Tibial nerve (tissue), 4 donors: ENCODE measurements at regions not wholly inside any gene's neighbourhood (a gene's known extent, or its start where the extent isn't known, plus 50 kb on each side); places are given as distances from the start of the nearest gene placed in this dataset.
"Not testable (repeated sequence)": the region's sequence is repeated elsewhere in the genome, so short reads cannot be mapped to it uniquely, and the experiment has no call there.

Experiments
- DNase-seq, 2 donors: peaks; one replicate each; pipeline ENCODE4 v3.0.0-alpha.2; 2019; ENCODE audit warnings: low spot score in 2 of 2
- H3K27ac ChIP-seq, 4 donors: fragments of 200-600 bp; sonication (generic) in 3 of 4; one replicate each; pipeline ENCODE4 v1.5.1; 2017 to 2019; ENCODE audit warnings: mild to moderate bottlenecking in 1 of 4
- H3K27me3 ChIP-seq, 2 donors: fragments of 200-600 bp; sonication (generic) in 1 of 2; one replicate each; pipeline versions ENCODE4 v1.5.1 to v1.6.0; 2017 to 2019
- H3K36me3 ChIP-seq, 3 donors: fragments of 200-600 bp; sonication (generic); one replicate each; pipeline ENCODE4 v1.5.1; 2018 to 2019
- H3K4me1 ChIP-seq, 4 donors: fragments of 200-600 bp; sonication (generic) in 3 of 4; one replicate each; pipeline ENCODE4 v1.5.1; 2017 to 2019
- H3K4me3 ChIP-seq, 4 donors: fragments of 200-600 bp; sonication (generic) in 3 of 4; one replicate each; pipeline ENCODE4 v1.5.1; 2017 to 2019; ENCODE audit warnings: mild to moderate bottlenecking in 1 of 4, moderate library complexity in 1 of 4
- H3K9me3 ChIP-seq, 4 donors: fragments of 200-600 bp; sonication (generic) in 3 of 4; one replicate each; pipeline ENCODE4 v1.5.1; 2017 to 2019
- EP300 ChIP-seq, 2 donors: sonication (generic); formaldehyde crosslinking; IDR thresholded peaks; one replicate each; pipeline ENCODE4 v1.6.1; 2017; ENCODE audit warnings: antibody characterized with exemption in 2 of 2, mild to moderate bottlenecking in 1 of 2
- POLR2A ChIP-seq, 2 donors: fragments of 450-650 bp; IDR thresholded peaks; one replicate each; pipeline ENCODE4 v1.6.1; 2017; ENCODE audit warnings: antibody characterized with exemption in 2 of 2, mild to moderate bottlenecking in 2 of 2, moderate library complexity in 2 of 2
- WGBS, 2 donors: methylation state at CpG; one replicate each; pipeline ENCODE4 v1.1.5; 2018; 5-methylcytosine and 5-hydroxymethylcytosine counted together
- TF ChIP-seq, protein P1 (sequence below), 5 experiments: fragments of 200-600 bp in 3 of 5; fragments of 450-650 bp in 2 of 5; sonication (generic) in 3 of 5; IDR thresholded peaks; one replicate each; pipeline ENCODE4 v1.5.1; 2016 to 2019; ENCODE audit warnings: antibody characterized with exemption in 5 of 5, mild to moderate bottlenecking in 3 of 5, moderate library complexity in 2 of 5

GRCh38 chr17:72385475-72385874, 264.7 kb downstream of the SOX9 start:
- Histone ChIP-seq H3K4me3 (no peak overlapping the region), H3K36me3 (no peaks in the 10 kb centered on the region), H3K4me1 (peaks cover 0 to 20% (median 0%) of the 10 kb centered on the region in 4 donors), H3K9me3 (no peaks in the 10 kb centered on the region), H3K27ac (no peak overlapping the region), H3K27me3 (no peaks in the 10 kb centered on the region)
- no peak for DNase-seq
- WGBS, 2 donors, result 93% methylated on average over 3 of the region's 3 CpGs
- TF ChIP-seq EP300 (IDR thresholded peaks at IDR 0.05) (no peak), POLR2A (IDR thresholded peaks at IDR 0.05) (no peak)
- TF ChIP-seq, protein P1, sequence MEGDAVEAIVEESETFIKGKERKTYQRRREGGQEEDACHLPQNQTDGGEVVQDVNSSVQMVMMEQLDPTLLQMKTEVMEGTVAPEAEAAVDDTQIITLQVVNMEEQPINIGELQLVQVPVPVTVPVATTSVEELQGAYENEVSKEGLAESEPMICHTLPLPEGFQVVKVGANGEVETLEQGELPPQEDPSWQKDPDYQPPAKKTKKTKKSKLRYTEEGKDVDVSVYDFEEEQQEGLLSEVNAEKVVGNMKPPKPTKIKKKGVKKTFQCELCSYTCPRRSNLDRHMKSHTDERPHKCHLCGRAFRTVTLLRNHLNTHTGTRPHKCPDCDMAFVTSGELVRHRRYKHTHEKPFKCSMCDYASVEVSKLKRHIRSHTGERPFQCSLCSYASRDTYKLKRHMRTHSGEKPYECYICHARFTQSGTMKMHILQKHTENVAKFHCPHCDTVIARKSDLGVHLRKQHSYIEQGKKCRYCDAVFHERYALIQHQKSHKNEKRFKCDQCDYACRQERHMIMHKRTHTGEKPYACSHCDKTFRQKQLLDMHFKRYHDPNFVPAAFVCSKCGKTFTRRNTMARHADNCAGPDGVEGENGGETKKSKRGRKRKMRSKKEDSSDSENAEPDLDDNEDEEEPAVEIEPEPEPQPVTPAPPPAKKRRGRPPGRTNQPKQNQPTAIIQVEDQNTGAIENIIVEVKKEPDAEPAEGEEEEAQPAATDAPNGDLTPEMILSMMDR (IDR thresholded peaks at IDR 0.05), result no peak

DNA sequence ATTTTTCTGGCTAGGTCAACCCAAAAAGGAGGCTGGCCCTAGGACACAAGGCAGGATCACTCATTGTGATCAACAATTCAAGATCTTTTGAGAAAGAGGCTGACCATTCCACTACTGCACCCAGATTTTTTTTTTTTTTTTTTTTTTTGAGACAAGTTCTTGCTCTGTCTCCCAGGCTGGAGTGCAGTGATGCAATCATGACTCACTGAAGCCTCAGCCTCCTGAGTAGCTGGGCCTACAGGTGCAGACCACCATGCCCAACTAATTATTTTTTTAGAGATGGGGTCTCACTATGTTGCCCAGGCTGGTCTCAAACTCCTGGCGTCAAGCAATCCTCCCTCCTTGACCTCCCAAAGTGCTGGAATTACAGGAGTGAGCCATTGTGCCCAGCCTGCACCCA, 265.4 kb downstream of the SOX9 start:
- H3K27me3 ChIP-seq, H3K9me3 ChIP-seq, H3K27ac ChIP-seq, H3K4me3 ChIP-seq, DNase-seq, H3K36me3 ChIP-seq: not testable (repeated sequence)
- peaks cover 0 to 20% (median 0%) of the 10 kb centered on the region in 4 donors for H3K4me1 ChIP-seq
- 93% methylated on average over 1 of the region's 1 CpG for WGBS, 2 donors

DNA sequence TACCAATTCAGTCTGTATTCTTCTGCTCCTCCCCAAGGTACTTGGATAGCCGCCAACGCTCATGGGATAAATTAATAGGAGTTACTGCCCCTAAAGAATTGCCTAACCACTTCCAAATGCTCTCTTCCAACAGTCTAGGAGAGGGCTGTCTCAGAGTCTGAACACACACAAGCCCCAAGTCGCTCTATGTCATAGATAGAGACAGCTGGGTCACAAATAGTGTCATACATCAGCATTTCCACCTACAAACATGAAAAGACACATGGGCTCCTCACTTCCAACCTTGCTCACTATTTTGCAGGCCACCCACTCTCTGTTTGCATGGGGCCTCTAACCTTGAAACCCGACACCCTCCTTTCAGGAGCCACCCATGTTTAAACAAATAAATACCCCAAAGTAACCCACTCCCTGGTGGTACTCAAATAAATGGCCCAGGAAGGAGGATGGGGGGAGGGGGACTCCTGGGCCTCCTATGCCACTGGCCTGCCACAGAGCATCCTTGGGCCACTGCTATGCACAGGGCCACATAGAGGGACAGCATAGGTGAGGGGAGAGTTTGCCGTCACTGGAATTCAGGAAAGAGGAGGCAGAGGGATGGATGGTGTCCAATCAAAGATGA, 265.9 kb downstream of the SOX9 start:
- H3K27ac ChIP-seq, result no peak overlapping the region

DNA sequence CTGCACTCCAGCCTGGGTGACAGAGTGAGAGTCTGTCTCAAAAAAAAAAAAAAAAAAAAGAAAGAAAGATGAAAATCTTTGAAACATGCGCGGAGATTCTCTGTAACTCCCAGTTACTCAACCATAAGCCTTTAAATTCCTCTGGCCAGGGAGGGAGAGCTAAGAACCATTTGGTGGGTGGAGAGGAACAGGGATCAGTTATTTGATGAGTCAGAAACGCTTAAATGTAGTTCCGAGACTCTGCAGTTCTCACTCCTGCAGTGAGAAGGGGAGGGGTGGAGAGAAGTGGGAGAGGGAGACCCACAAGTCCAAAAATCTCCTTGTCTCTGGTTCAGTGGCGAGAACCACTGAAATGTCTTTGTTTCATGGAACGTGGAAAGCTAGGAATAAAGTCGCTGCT, 266.7 kb downstream of the SOX9 start:
- H3K4me1 ChIP-seq, result peaks cover 0 to 28% (median 0%) of the 10 kb centered on the region in 4 donors
- 49 to 52% methylated on average over 7 of the region's 7 CpGs for WGBS, 2 donors

More for the DNA sequence above, 265.9 kb downstream of the SOX9 start:
- H3K4me1 ChIP-seq, result peaks cover 0 to 24% (median 0%) of the 10 kb centered on the region in 4 donors
- no peaks in the 10 kb centered on the region for H3K36me3 ChIP-seq
- TF ChIP-seq, protein P1 (IDR thresholded peaks at IDR 0.05), result no peak
- TF ChIP-seq EP300 (IDR thresholded peaks at IDR 0.05) (no peak), POLR2A (IDR thresholded peaks at IDR 0.05) (no peak)
- H3K9me3 ChIP-seq, result no peaks in the 10 kb centered on the region
- H3K4me3 ChIP-seq, result no peak overlapping the region
- no peak for DNase-seq
- 60 to 66% methylated on average over 5 of the region's 5 CpGs for WGBS, 2 donors
- H3K27me3 ChIP-seq, result no peaks in the 10 kb centered on the region

DNA sequence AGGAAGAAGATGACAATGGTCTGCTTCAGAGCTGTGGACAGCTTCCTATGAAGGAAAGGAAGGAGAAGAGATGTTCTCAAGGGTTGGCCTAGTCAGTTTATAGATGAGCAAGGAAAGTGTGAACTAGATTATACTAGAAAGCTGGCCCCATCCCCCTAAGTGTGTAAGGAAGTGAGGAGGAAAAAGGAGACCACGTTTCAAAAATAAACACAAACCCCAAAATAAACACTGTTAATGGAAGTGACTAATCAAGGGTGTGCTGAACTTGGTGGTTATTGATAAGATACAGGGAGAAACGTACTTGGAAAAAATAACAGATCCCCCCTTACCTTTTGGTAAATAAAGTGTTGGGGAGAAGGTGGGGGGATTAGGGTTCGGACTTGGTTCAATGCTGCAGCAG, 267.1 kb downstream of the SOX9 start:
- 60 to 68% methylated on average over 3 of the region's 3 CpGs for WGBS, 2 donors
- DNase-seq, result no peak
- TF ChIP-seq, protein P1 (IDR thresholded peaks at IDR 0.05), result no peak
- no peak for TF ChIP-seq EP300 (IDR thresholded peaks at IDR 0.05)
- TF ChIP-seq POLR2A (IDR thresholded peaks at IDR 0.05), result no peak

More for the DNA sequence above, 266.7 kb downstream of the SOX9 start:
- Histone ChIP-seq H3K9me3 (no peaks in the 10 kb centered on the region), H3K27ac (no peak overlapping the region), H3K4me3 (no peak overlapping the region), H3K27me3 (no peaks in the 10 kb centered on the region), H3K36me3 (no peaks in the 10 kb centered on the region)
- TF ChIP-seq EP300 (IDR thresholded peaks at IDR 0.05) (no peak), POLR2A (IDR thresholded peaks at IDR 0.05) (no peak)
- TF ChIP-seq, protein P1 (IDR thresholded peaks at IDR 0.05), result no peak
- DNase-seq, result no peak

More for the DNA sequence above, 267.1 kb downstream of the SOX9 start:
- no peaks in the 10 kb centered on the region for H3K9me3 ChIP-seq
- peaks cover 0 to 27% (median 0%) of the 10 kb centered on the region in 4 donors for H3K4me1 ChIP-seq
- no peak overlapping the region for H3K4me3 ChIP-seq
- no peak overlapping the region for H3K27ac ChIP-seq
- H3K36me3 ChIP-seq, result no peaks in the 10 kb centered on the region
- H3K27me3 ChIP-seq, result no peaks in the 10 kb centered on the region
